K562 (cell line): ENCODE measurements at regions not wholly inside any gene's neighbourhood (a gene's known extent, or its start where the extent isn't known, plus 50 kb on each side); places are given as distances from the start of the nearest gene placed in this dataset.

ENCODE experiments used
- ATAC-seq: fragments of 200-7000 bp; cut with Tn5 transposase; 3 replicates; pipeline ENCODE4 v1.9.1; 2020; ENCODE audit warnings: moderate library complexity
- BruUV-seq: library from RNA; stranded (reverse); fragments of 400-500 nt; replicated peaks from 2 replicates; lab custom pipeline; 2021; lab: Mats Ljungman, UMichigan
- CTCF ChIA-PET: fragments of 300-600 bp; formaldehyde crosslinking; extraction: SDS; loops from one replicate; lab custom pipeline; 2021; ENCODE audit warnings: low intra/inter-chr PET ratio; lab: Yijun Ruan, JAX
- POLR2A ChIA-PET: fragments of 300-600, 350-650 bp; sonication (Branson Sonifier 250); formaldehyde crosslinking; extraction: SDS; loops from one replicate; lab custom pipeline; 2021; ENCODE audit warnings: antibody characterized with exemption, inconsistent platforms; lab: Yijun Ruan, JAX
- DNase-seq, 4 experiments: peaks; one replicate each; pipeline versions ENCODE4 v3.0.0 to v3.0.0-alpha.2; 2011 to 2018; ENCODE audit warnings: low spot score in 3 of 4, mixed read lengths in 3 of 4; ENCODE audit errors: extremely low read depth in 1 of 4
- FAIRE-seq: peaks from 2 replicates; lab custom pipeline; 2011; peaks lifted over from hg19 to GRCh38; lab: Jason Lieb, UNC
- H2AFZ ChIP-seq: 2 replicates; pipeline ENCODE4 v1.6.0; 2011; ENCODE audit warnings: low read depth, low read length, control low read depth, inconsistent platforms
- H3K27ac ChIP-seq: fragments of 200-600 bp; 3 replicates; pipeline ENCODE4 v1.8.0; 2011; ENCODE audit warnings: low read depth, mild to moderate bottlenecking, control low read depth, inconsistent platforms, low read length, moderate library complexity, mixed read lengths; ENCODE audit errors: extremely low read depth
- H3K27me3 ChIP-seq, 2 experiments: fragments of 300-600 bp in 1 of 2; 2 replicates in 1 of 2; 3 replicates in 1 of 2; pipeline versions ENCODE4 v1.6.0 to v1.8.0; 2011; ENCODE audit warnings: inconsistent platforms in 2 of 2, low read length in 2 of 2, mild to moderate bottlenecking in 1 of 2, mixed read lengths in 1 of 2, moderate library complexity in 1 of 2; ENCODE audit not compliant: control insufficient read depth in 2 of 2, insufficient read depth in 2 of 2
- H3K36me3 ChIP-seq: fragments of 300-600 bp; 3 replicates; pipeline ENCODE4 v1.8.0; 2011; ENCODE audit warnings: mild to moderate bottlenecking, low read length, inconsistent platforms; ENCODE audit not compliant: control insufficient read depth, insufficient read depth
- H3K4me1 ChIP-seq, 2 experiments: fragments of 200-600 bp in 1 of 2; replicated peaks in 1 of 2; 2 replicates in 1 of 2; 3 replicates in 1 of 2; pipeline versions ENCODE4 v1.5.1 to v1.8.0; 2011; ENCODE audit warnings: inconsistent platforms in 2 of 2, low read length in 2 of 2, mild to moderate bottlenecking in 1 of 2, mixed read lengths in 1 of 2, moderate library complexity in 1 of 2; ENCODE audit not compliant: control insufficient read depth in 2 of 2, insufficient read depth in 2 of 2
- H3K4me2 ChIP-seq: 2 replicates; pipeline ENCODE4 v1.6.1; 2011; ENCODE audit warnings: low read length, control low read depth, inconsistent platforms, mixed read lengths; ENCODE audit not compliant: insufficient read depth
- H3K4me3 ChIP-seq: fragments of 200-600 bp; sonication (generic), shearing (Covaris generic); 2 replicates; pipeline ENCODE4 v1.5.1; 2016; ENCODE audit warnings: control low read depth, inconsistent platforms
- H3K79me2 ChIP-seq: fragments of 200-600 bp; 3 replicates; pipeline ENCODE4 v1.8.0; 2011; ENCODE audit warnings: low read length, inconsistent platforms; ENCODE audit not compliant: control insufficient read depth, insufficient read depth
- H3K9ac ChIP-seq, 2 experiments: 2 replicates each; pipeline versions ENCODE4 v1.6.0 to v1.6.1; 2011; ENCODE audit warnings: low read depth in 2 of 2, low read length in 2 of 2, control low read depth in 1 of 2, inconsistent platforms in 1 of 2, mild to moderate bottlenecking in 1 of 2, mixed read lengths in 1 of 2; ENCODE audit not compliant: insufficient read depth in 1 of 2
- H3K9me1 ChIP-seq: one replicate; pipeline ENCODE4 v1.6.0; 2011; ENCODE audit warnings: inconsistent platforms, mild to moderate bottlenecking, low read length, moderate library complexity; ENCODE audit not compliant: control insufficient read depth, insufficient read depth
- H3K9me3 ChIP-seq: replicated peaks from 2 replicates; pipeline ENCODE4 v1.5.1; 2011; ENCODE audit warnings: low read depth, low read length, inconsistent platforms; ENCODE audit not compliant: control insufficient read depth, insufficient read depth
- H4K20me1 ChIP-seq: replicated peaks from 2 replicates; pipeline ENCODE4 v1.6.1; 2011; ENCODE audit warnings: low read length, inconsistent platforms, mixed read lengths; ENCODE audit not compliant: control insufficient read depth, insufficient read depth
- BDP1 ChIP-seq: IDR thresholded peaks from 3 replicates; pipeline ENCODE4 v1.6.1; 2011; ENCODE audit not compliant: insufficient read length, insufficient read depth
- DACH1 ChIP-seq: fragments of 450-650 bp; IDR thresholded peaks from 2 replicates; pipeline ENCODE4 v1.6.1; 2018; ENCODE audit not compliant: partially characterized antibody
- GABPA ChIP-seq: fragments of 200-800 bp; sonication (Bioruptor generic); conservative IDR thresholded peaks from 2 replicates; pipeline ENCODE4 v1.6.1; 2016; ENCODE audit warnings: low read depth, missing genetic modification characterization, missing compliant biosample characterization
- NEUROD1 ChIP-seq: fragments of 150-350 bp; IDR thresholded peaks from 2 replicates; pipeline ENCODE4 v1.6.1; 2014; ENCODE audit warnings: borderline replicate concordance, low read length, low read depth; ENCODE audit not compliant: partially characterized antibody
- OTX1 ChIP-seq: fragments of 450-650 bp; formaldehyde crosslinking; IDR thresholded peaks from 2 replicates; pipeline ENCODE4 v1.4.0; 2022; ENCODE audit warnings: mild to moderate bottlenecking
- RB1 ChIP-seq: fragments of 450-650 bp; IDR thresholded peaks from 2 replicates; pipeline ENCODE4 v1.6.1; 2017; ENCODE audit warnings: low read depth, mild to moderate bottlenecking
- TEAD4 ChIP-seq, 2 experiments: sonication (generic) in 1 of 2; formaldehyde crosslinking in 1 of 2; IDR thresholded peaks; 2 replicates each; pipeline versions ENCODE4 v1.6.1 to v1.8.0; 2012 to 2022; ENCODE audit warnings: borderline replicate concordance in 1 of 2, inconsistent platforms in 1 of 2, low read length in 1 of 2, mild to moderate bottlenecking in 1 of 2, missing genetic modification reagents in 1 of 2
- WGBS: fragments of 100-300 bp; shearing (Covaris generic); methylation state at CpG from one replicate; pipeline ENCODE4 v1.1.6; 2016; ENCODE audit warnings: low coverage, mixed read lengths; ENCODE audit not compliant: insufficient coverage; ENCODE audit errors: missing lambda C conversion rate; 5-methylcytosine and 5-hydroxymethylcytosine counted together
- in situ Hi-C: fragments of 300-500 bp; cut with MboI; formaldehyde crosslinking; loops from 4 replicates; pipeline ENCODE4 v1.15.0; 2018; ENCODE audit warnings: inconsistent platforms, mixed read lengths
- intact Hi-C: fragments of 100-400 bp; cut with micrococcal nuclease; formaldehyde crosslinking; loops from 2 replicates; pipeline ENCODE4 v1.14.2; 2022
- TF ChIP-seq, protein P1 (sequence below): IDR thresholded peaks from 3 replicates; pipeline ENCODE4 v1.6.1; 2011; ENCODE audit warnings: borderline replicate concordance, mild to moderate bottlenecking; ENCODE audit not compliant: insufficient read length, insufficient read depth

DNA sequence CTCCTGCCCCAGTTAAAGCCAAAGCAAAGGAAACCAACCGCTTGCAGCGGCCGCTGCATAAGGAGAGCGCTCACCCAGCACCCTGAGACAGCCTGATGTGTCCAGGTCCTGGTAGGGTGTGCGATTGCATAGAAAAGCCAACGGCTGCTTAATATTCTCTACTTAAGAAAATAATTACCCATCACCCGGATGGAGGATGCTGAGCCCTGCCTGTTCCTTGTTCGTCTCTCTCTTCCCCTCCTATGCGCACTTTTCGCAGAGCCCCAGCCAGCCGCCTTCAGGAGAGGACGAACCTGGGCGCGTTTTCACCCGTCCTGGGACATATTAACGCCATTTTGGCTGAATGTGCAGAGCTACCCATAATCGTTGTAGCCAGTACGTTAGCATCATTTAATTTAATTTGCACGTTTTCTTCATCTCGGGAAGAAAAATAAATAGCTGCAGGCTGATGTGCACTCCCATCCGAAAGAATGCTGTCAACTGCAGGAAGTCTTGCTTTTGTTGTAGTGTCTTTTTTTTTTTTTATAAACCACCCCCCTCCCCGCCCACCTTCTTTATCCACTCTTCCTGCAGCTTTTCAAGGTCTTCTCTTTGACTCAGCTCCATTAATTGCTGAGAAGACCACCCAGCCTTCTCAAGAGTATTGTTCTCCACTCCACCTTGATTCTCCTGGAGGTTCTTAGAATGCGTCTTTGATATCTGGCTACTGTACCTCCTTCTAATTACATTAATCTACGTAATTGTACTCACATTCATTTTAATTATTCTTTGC is 214.5 kb downstream of the TEX29 start:
- TF ChIP-seq RB1: no peak
- no peak for TF ChIP-seq TEAD4 (IDR thresholded peaks at IDR 0.05; ENCODE audit: low read length)
- TF ChIP-seq TEAD4 (CRISPR knock-in tag; IDR thresholded peaks at IDR 0.05; ENCODE audit: borderline replicate concordance): no peak
- TF ChIP-seq, protein P1, sequence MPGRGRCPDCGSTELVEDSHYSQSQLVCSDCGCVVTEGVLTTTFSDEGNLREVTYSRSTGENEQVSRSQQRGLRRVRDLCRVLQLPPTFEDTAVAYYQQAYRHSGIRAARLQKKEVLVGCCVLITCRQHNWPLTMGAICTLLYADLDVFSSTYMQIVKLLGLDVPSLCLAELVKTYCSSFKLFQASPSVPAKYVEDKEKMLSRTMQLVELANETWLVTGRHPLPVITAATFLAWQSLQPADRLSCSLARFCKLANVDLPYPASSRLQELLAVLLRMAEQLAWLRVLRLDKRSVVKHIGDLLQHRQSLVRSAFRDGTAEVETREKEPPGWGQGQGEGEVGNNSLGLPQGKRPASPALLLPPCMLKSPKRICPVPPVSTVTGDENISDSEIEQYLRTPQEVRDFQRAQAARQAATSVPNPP: no peak
- no peak for TF ChIP-seq DACH1
- no peak for TF ChIP-seq BDP1
- no peak for TF ChIP-seq NEUROD1
- TF ChIP-seq OTX1 (CRISPR knock-in tag): no peak
- no peak for TF ChIP-seq GABPA (tag)
- Histone ChIP-seq H3K9ac (no peak overlapping the region), H3K36me3 (no peaks in the 10 kb centered on the region), H3K9me1 (no peaks in the 10 kb centered on the region), H4K20me1 (no peaks in the 10 kb centered on the region), H3K4me3 (no peak overlapping the region), H2AFZ (no peak overlapping the region), H3K27ac (no peak overlapping the region), H3K79me2 (no peaks in the 10 kb centered on the region), H3K4me1 (no peaks in the 10 kb centered on the region), H3K4me2 (no peak overlapping the region), H3K9me3 (no peaks in the 10 kb centered on the region), H3K27me3 (peaks cover 0 to 49% of the 10 kb centered on the region in 2 experiments; a peak in 3 of 5 replicates)
- 0% methylated on average over 15 of the region's 24 CpGs for WGBS
- ATAC-seq (no peak), DNase-seq (no peak), FAIRE-seq (no peak)
- BruUV-seq: no TSS peak
- intact Hi-C loops (no loop called here), in situ Hi-C loops (no loop called here)
- ChIA-PET POLR2A (no interaction called here), CTCF (no interaction called here)
